NB4 (cell line): ENCODE measurements at regions not wholly inside any gene's neighbourhood (a gene's known extent, or its start where the extent isn't known, plus 50 kb on each side); places are given as distances from the start of the nearest gene placed in this dataset.

ENCODE experiments used
- DNase-seq: peaks from one replicate; pipeline ENCODE4 v3.0.0; 2010; ENCODE audit warnings: low read depth
- H3K4me3 ChIP-seq: one replicate; pipeline ENCODE4 v1.5.1; 2011; ENCODE audit warnings: mild to moderate bottlenecking, low read depth, low read length, moderate library complexity
- MYC ChIP-seq: IDR thresholded peaks from 2 replicates; pipeline ENCODE4 v1.6.1; 2011; ENCODE audit warnings: low read depth, low read length
- POLR2A ChIP-seq: IDR thresholded peaks from 2 replicates; pipeline ENCODE4 v1.6.1; 2011; ENCODE audit warnings: mild to moderate bottlenecking; ENCODE audit not compliant: insufficient read length; ENCODE audit errors: extremely low read depth
- TF ChIP-seq, protein P1 (sequence below): IDR thresholded peaks from 2 replicates; pipeline ENCODE4 v1.6.1; 2011; ENCODE audit warnings: low read depth, low read length
- TF ChIP-seq, protein P2 (sequence below): IDR thresholded peaks from one replicate; pipeline ENCODE4 v1.5.1; 2012; ENCODE audit warnings: low read depth, low read length

DNA sequence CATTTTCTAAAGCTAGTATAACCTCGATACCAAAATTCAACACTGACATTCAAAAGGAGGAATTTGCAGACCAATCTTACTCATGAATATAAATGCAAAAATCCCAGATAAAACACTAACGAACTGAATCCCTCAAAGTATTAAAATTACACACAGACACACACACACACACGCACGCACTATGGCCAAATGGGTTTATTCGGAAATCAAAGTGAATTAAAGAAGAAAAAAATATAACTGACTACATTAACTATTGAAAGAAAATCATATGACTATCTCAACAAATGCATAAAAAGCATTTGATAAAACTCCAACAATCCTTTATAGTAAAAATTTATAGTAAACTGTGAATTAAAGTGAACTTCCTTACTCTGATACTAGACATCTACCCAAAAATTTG, 97.9 kb upstream of the HNRNPA3 start:
- TF ChIP-seq, protein P1, sequence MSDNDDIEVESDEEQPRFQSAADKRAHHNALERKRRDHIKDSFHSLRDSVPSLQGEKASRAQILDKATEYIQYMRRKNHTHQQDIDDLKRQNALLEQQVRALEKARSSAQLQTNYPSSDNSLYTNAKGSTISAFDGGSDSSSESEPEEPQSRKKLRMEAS, result no peak
- TF ChIP-seq MYC, result no peak
- no peak for TF ChIP-seq POLR2A
- TF ChIP-seq, protein P2, sequence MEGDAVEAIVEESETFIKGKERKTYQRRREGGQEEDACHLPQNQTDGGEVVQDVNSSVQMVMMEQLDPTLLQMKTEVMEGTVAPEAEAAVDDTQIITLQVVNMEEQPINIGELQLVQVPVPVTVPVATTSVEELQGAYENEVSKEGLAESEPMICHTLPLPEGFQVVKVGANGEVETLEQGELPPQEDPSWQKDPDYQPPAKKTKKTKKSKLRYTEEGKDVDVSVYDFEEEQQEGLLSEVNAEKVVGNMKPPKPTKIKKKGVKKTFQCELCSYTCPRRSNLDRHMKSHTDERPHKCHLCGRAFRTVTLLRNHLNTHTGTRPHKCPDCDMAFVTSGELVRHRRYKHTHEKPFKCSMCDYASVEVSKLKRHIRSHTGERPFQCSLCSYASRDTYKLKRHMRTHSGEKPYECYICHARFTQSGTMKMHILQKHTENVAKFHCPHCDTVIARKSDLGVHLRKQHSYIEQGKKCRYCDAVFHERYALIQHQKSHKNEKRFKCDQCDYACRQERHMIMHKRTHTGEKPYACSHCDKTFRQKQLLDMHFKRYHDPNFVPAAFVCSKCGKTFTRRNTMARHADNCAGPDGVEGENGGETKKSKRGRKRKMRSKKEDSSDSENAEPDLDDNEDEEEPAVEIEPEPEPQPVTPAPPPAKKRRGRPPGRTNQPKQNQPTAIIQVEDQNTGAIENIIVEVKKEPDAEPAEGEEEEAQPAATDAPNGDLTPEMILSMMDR, result no peak
- no peak overlapping the region for H3K4me3 ChIP-seq
- no peak for DNase-seq

DNA sequence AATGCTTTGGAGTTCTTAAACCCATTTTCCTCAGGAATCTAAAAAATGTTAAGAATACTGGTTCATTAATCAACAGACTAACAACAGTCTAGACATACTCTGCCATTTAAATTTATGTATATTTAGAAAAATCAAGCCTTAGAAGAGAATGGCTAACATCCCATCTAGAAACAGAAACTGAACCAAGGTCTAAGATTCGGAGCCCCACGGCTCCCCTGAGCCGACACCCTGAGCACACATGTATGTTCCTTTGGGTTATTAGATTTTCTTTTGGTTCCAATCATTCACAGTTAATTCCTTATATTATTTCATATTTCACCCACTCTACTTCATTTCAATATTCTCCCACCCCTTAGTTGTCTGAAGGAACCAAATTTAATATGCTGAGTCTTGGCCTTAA, 94.8 kb upstream of the HNRNPA3 start:
- TF ChIP-seq, protein P1, result no peak
- TF ChIP-seq POLR2A, result no peak
- no peak overlapping the region for H3K4me3 ChIP-seq
- DNase-seq, result no peak

DNA sequence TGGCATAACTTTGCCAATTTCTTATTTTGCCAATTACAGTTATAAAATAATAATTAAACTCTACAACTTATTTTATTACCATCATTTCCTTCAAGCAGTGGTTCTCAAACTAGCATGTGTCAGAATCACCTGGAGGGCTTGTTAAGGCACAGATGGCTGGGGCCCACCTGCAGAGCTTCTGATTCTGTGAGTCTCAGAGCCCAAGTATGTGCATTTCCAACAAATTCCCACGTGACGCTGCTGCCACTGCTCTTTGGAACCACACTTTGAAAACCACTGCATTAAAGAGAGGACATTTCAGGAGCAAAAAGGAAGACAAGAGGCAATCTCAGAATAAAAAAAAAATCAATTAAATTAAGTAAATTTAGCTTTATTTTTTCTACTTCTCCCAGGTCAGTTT, 94.0 kb upstream of the HNRNPA3 start:
- H3K4me3 ChIP-seq, result no peak overlapping the region
- TF ChIP-seq MYC (no peak), POLR2A (no peak)
- TF ChIP-seq, protein P2, result no peak
- TF ChIP-seq, protein P1, result no peak
- DNase-seq, result no peak

DNA sequence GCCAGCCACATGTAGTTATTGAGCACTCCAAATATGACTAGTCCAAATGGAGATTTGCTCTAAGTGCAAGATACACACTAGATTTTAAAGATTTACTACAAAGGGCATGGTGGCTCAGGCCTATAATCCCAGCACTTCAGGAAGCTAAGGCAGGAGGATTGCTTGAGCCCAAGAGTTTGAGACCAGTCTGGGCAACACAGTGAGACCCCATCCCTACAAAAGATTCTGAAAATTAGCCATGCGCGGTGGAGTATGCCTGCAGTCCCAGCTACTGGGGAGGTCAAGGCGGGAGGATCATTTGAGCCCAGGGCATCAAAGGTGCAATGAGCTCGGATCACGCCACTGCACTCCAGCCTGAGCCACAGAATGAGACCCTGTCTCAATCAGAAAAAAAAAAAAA, 93.5 kb upstream of the HNRNPA3 start:
- no peak for DNase-seq
- TF ChIP-seq, protein P1, result no peak
- TF ChIP-seq MYC, result no peak
- TF ChIP-seq POLR2A, result no peak
- TF ChIP-seq, protein P2, result no peak
- H3K4me3 ChIP-seq, result no peak overlapping the region

DNA sequence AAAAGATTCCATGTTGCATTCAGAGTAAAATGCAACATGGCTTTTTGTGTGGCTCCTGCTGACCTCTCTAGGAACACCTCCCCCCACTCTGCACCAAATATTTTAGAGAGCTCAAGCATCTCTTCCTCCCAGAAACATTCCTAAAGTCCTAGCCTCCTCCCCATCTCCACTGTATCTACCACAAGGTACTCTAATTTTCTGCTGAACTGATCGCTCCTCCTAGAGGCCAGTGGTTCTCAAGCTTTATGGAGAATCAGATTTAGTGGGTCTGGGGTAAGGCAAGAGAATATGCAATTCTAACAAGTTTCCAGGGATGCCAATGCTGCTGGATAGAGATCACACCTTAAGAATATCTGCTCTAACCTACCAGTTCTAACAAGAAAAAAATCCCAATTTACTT, 89.5 kb upstream of the HNRNPA3 start:
- no peak for DNase-seq
- TF ChIP-seq, protein P1, result no peak
- TF ChIP-seq, protein P2, result no peak
- TF ChIP-seq MYC (no peak), POLR2A (no peak)
- H3K4me3 ChIP-seq, result no peak overlapping the region

DNA sequence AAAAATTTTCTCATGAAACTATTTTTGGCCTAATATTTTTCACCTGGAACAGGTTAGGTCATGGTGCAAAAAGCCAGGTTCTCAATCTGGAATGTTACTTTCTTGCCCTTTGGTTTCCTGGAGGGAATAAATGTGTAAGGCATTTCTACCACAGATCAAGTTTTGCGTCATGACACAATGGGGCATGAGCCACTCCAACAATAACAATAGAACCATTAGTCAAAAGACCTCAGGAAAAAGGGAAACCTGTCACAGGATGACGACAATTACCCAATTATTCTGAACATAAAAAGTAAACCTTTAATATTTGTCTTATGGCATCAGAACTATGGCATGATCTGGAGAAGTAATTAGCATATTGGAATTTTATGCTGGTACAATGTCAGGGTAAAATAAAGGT, 88.2 kb upstream of the HNRNPA3 start:
- TF ChIP-seq POLR2A (no peak), MYC (no peak)
- TF ChIP-seq, protein P2, result no peak
- TF ChIP-seq, protein P1, result no peak
- no peak for DNase-seq

More for the DNA sequence above, 88.2 kb upstream of the HNRNPA3 start:
- no peak overlapping the region for H3K4me3 ChIP-seq
